ENCODE measurements at regions not wholly inside any gene's neighbourhood (a gene's known extent, or its start where the extent isn't known, plus 50 kb on each side); places are given as distances from the start of the nearest gene placed in this dataset.

DNA sequence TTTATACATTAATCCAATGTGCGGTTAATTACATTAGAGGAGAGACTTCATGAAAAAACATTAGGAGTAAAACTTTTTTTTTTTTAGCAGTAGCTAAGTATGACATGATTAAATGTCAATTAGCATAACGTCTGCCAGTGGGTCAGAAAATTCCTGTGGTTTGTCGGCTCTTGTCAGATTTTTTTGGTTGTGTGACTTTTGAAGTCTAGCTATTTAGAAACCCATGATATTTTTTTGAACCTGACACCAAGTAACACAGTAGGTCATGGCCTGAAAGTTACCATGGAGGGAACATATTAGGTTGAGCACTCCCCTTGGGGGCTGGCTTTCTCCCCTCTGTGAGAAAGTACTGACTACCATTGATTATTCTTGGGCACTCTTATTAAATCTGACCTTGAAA lies 84.8 kb upstream of the ALDH1A1 start:
- Histone ChIP-seq H4K20me1 (replicated peaks; ENCODE audit: control insufficient read depth, insufficient read depth, low read length) (no peaks in the 10 kb centered on the region), H3K36me3 (ENCODE audit: control insufficient read depth, insufficient read depth, low read length) (no peaks in the 10 kb centered on the region), H3K27ac (ENCODE audit: extremely low read depth, low read depth, low read length) (no peak overlapping the region), H3K9me1 (ENCODE audit: control insufficient read depth, insufficient read depth, low read length) (no peaks in the 10 kb centered on the region), H3K9me3 (replicated peaks; ENCODE audit: control insufficient read depth, insufficient read depth, low read depth, low read length) (no peaks in the 10 kb centered on the region), H3K79me2 (ENCODE audit: control insufficient read depth, insufficient read depth, low read length) (peaks cover 19% of the 10 kb centered on the region), H3K27me3 (ENCODE audit: control insufficient read depth in 2 of 2, insufficient read depth in 2 of 2, low read length in 2 of 2) (no peaks in the 10 kb centered on the region), H3K4me3 (no peak overlapping the region), H3K4me2 (ENCODE audit: insufficient read depth, low read length) (no peak overlapping the region), H3K4me1 (replicated peaks in 1 of 2; ENCODE audit: control insufficient read depth in 2 of 2, insufficient read depth in 2 of 2, low read length in 2 of 2) (peaks cover 4 to 31% of the 10 kb centered on the region in 2 experiments; a peak in 4 of 5 replicates), H3K9ac (ENCODE audit: insufficient read depth in 1 of 2, low read depth in 2 of 2, low read length in 2 of 2) (no peak overlapping the region), H2AFZ (ENCODE audit: low read depth, low read length) (no peak overlapping the region)
- POLR2A ChIA-PET, result interaction anchor here (0.6 to 1.8 kb wide), 2 partner anchors 12 to 757 kb away, joined by 3 to 4 read pairs; no protein-coding TSS in a partner anchor
- WGBS (ENCODE audit: insufficient coverage, low coverage, missing lambda C conversion rate), result 34% methylated on average over 3 of the region's 3 CpGs
- DNase-seq (ENCODE audit: extremely low read depth in 1 of 4, low spot score in 3 of 4) (no peak), FAIRE-seq (no peak), ATAC-seq (no peak; the same call in 2 of the 3 replicates)
- no TSS peak for BruUV-seq (replicated peaks)
- TF ChIP-seq PYGO2 (tag; IDR thresholded peaks at IDR 0.05) (no peak), RCOR1 (IDR thresholded peaks at IDR 0.05; ENCODE audit: borderline replicate concordance in 1 of 2, low read depth in 2 of 2, low read length in 2 of 2) (0 out of 4 replicates have a peak, but pooled peaks of 1 of the 2 experiments have one; percentile 15), RBM17 (IDR thresholded peaks at IDR 0.05; ENCODE audit: borderline replicate concordance, low read depth, low read length) (no peak), SIRT6 (IDR thresholded peaks at IDR 0.05; ENCODE audit: low read depth, low read length) (no peak), BCL6 (CRISPR knock-in tag; IDR thresholded peaks at IDR 0.05) (no peak), DDX20 (tag; IDR thresholded peaks at IDR 0.05; ENCODE audit: low read depth) (no peak), NCOA4 (IDR thresholded peaks at IDR 0.05; ENCODE audit: partially characterized antibody) (no peak), JUND (IDR thresholded peaks at IDR 0.05; ENCODE audit: borderline replicate concordance, low read depth, low read length) (no peak), JUND (tag; IDR thresholded peaks at IDR 0.05; ENCODE audit: borderline replicate concordance, low read depth, low read length) (no peak), TEAD1 (CRISPR knock-in tag; IDR thresholded peaks at IDR 0.05) (peak in 1 of 2 experiments; percentile 88; a peak in 2 of 4 replicates), NR2C2 (CRISPR knock-in tag; IDR thresholded peaks at IDR 0.05) (no peak), NR2C2 (tag; IDR thresholded peaks at IDR 0.05) (no peak), MEIS2 (IDR thresholded peaks at IDR 0.05; ENCODE audit: partially characterized antibody) (peak; percentile 60), HDAC8 (tag; IDR thresholded peaks at IDR 0.05) (no peak), TEAD4 (IDR thresholded peaks at IDR 0.05; ENCODE audit: low read length) (peak; percentile 66; the same call in 1 of the 2 replicates), TEAD4 (CRISPR knock-in tag; IDR thresholded peaks at IDR 0.05; ENCODE audit: borderline replicate concordance) (no peak), ZNF384 (IDR thresholded peaks at IDR 0.05; ENCODE audit: low read depth, low read length) (peak; percentile 20; the same call in 1 of the 2 replicates), FOXM1 (IDR thresholded peaks at IDR 0.05; ENCODE audit: low read depth) (0 out of 2 replicates have a peak, but pooled peaks have one; percentile 16), FOXM1 (CRISPR knock-in tag; IDR thresholded peaks at IDR 0.05; ENCODE audit: low read depth) (no peak), ARID1B (IDR thresholded peaks at IDR 0.05) (no peak), STAT5B (CRISPR knock-in tag; IDR thresholded peaks at IDR 0.05) (no peak)
- TF ChIP-seq, protein P1, sequence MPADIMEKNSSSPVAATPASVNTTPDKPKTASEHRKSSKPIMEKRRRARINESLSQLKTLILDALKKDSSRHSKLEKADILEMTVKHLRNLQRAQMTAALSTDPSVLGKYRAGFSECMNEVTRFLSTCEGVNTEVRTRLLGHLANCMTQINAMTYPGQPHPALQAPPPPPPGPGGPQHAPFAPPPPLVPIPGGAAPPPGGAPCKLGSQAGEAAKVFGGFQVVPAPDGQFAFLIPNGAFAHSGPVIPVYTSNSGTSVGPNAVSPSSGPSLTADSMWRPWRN (IDR thresholded peaks at IDR 0.05; ENCODE audit: low read depth), result peak; percentile 80
- intact Hi-C loops (cut with micrococcal nuclease) (no loop called here), in situ Hi-C loops (cut with MboI) (no loop called here)
- CTCF ChIA-PET (ENCODE audit: low intra/inter-chr PET ratio), result no interaction called here
